ENCODE measurements at regions not wholly inside any gene's neighbourhood (a gene's known extent, or its start where the extent isn't known, plus 50 kb on each side); places are given as distances from the start of the nearest gene placed in this dataset.

GRCh38 chr19:29421196-29421545 is 104.6 kb upstream of the VSTM2B start:
- no peak for DNase-seq (ENCODE audit: low read depth in 1 of 2, low spot score in 1 of 2)

GRCh38 chr19:29422047-29422446 is 103.7 kb upstream of the VSTM2B start:
- no peak for DNase-seq (ENCODE audit: low read depth in 1 of 2, low spot score in 1 of 2)

- no peak for DNase-seq (ENCODE audit: low read depth in 1 of 2, low spot score in 1 of 2)
Observed at GRCh38 chr19:29422486-29423085, 103.2 kb upstream of the VSTM2B start.

- DNase-seq (ENCODE audit: low read depth in 1 of 2, low spot score in 1 of 2), result no peak
Observed at GRCh38 chr19:29428071-29428470, 97.7 kb upstream of the VSTM2B start.

GRCh38 chr19:29429021-29429420 is 96.8 kb upstream of the VSTM2B start:
- DNase-seq (ENCODE audit: low read depth in 1 of 2, low spot score in 1 of 2), result no peak

GRCh38 chr19:29429581-29429980 is 96.2 kb upstream of the VSTM2B start:
- DNase-seq (ENCODE audit: low read depth in 1 of 2, low spot score in 1 of 2), result no peak

GRCh38 chr19:29431332-29431731 is 94.5 kb upstream of the VSTM2B start:
- no peak for DNase-seq (ENCODE audit: low read depth in 1 of 2, low spot score in 1 of 2)

GRCh38 chr19:29432677-29433076 is 93.1 kb upstream of the VSTM2B start:
- no peak for DNase-seq (ENCODE audit: low read depth in 1 of 2, low spot score in 1 of 2)

GRCh38 chr19:29436591-29437103 is 89.1 kb upstream of the VSTM2B start:
- no peak for DNase-seq (ENCODE audit: low read depth in 1 of 2, low spot score in 1 of 2)

- DNase-seq (ENCODE audit: low read depth in 1 of 2, low spot score in 1 of 2), result no peak
Observed at GRCh38 chr19:29439021-29439420, 86.8 kb upstream of the VSTM2B start.

GRCh38 chr19:29439688-29440550 is 85.9 kb upstream of the VSTM2B start:
- DNase-seq (ENCODE audit: low read depth in 1 of 2, low spot score in 1 of 2), result no peak

- DNase-seq (ENCODE audit: low read depth in 1 of 2, low spot score in 1 of 2), result no peak
Observed at GRCh38 chr19:29442094-29442493, 83.7 kb upstream of the VSTM2B start.

- no peak for DNase-seq (ENCODE audit: low read depth in 1 of 2, low spot score in 1 of 2)
Observed at GRCh38 chr19:29442910-29443309, 82.9 kb upstream of the VSTM2B start.

- DNase-seq (ENCODE audit: low read depth in 1 of 2, low spot score in 1 of 2), result no peak
Observed at GRCh38 chr19:29445246-29445645, 80.5 kb upstream of the VSTM2B start.

GRCh38 chr19:29446361-29446760 is 79.4 kb upstream of the VSTM2B start:
- DNase-seq (ENCODE audit: low read depth in 1 of 2, low spot score in 1 of 2), result no peak

GRCh38 chr19:29448046-29448445 is 77.7 kb upstream of the VSTM2B start:
- no peak for DNase-seq (ENCODE audit: low read depth in 1 of 2, low spot score in 1 of 2)

GRCh38 chr19:29449371-29449770 is 76.4 kb upstream of the VSTM2B start:
- DNase-seq (ENCODE audit: low read depth in 1 of 2, low spot score in 1 of 2), result no peak

GRCh38 chr19:29450306-29450705 is 75.5 kb upstream of the VSTM2B start:
- no peak for DNase-seq (ENCODE audit: low read depth in 1 of 2, low spot score in 1 of 2)

- DNase-seq (ENCODE audit: low read depth in 1 of 2, low spot score in 1 of 2), result no peak
Observed at GRCh38 chr19:29450812-29451211, 75.0 kb upstream of the VSTM2B start.

GRCh38 chr19:29454109-29454508 is 71.7 kb upstream of the VSTM2B start:
- DNase-seq (ENCODE audit: low read depth in 1 of 2, low spot score in 1 of 2), result no peak

- no peak for DNase-seq (ENCODE audit: low read depth in 1 of 2, low spot score in 1 of 2)
Observed at GRCh38 chr19:29457413-29457812, 68.4 kb upstream of the VSTM2B start.

- no peak for DNase-seq (ENCODE audit: low read depth in 1 of 2, low spot score in 1 of 2)
Observed at GRCh38 chr19:29467824-29468401, 57.9 kb upstream of the VSTM2B start.

Measured in activated CD4-positive, alpha-beta T cell treated with anti-CD3 and anti-CD28 coated beads, Interleukin-2, amount 50 U/mL, for 24 hours (primary cell).